ENCODE measurements at regions not wholly inside any gene's neighbourhood (a gene's known extent, or its start where the extent isn't known, plus 50 kb on each side); places are given as distances from the start of the nearest gene placed in this dataset.

DNA sequence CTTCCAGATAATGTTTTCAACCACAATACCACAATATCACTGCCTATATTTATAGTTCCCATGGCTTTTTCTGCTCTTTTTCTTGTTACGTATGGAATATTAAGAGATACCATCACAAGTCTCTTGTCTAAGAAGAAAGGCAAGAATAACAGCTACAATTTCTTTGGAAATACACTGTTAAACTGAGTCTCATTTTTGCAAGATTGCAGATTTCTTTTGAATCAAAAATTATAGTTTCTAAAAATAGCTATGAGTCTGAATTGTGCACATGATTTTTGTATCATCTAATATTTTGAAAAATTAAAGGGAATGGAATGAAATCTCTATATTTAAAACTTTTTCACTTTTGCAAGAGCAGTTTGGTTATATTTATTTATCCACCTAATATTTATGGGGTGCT lies 1120.8 kb downstream of the EFNB2 start:
- Histone ChIP-seq H3K4me3 (no peak overlapping the region), H3K27ac (no peak overlapping the region)

DNA sequence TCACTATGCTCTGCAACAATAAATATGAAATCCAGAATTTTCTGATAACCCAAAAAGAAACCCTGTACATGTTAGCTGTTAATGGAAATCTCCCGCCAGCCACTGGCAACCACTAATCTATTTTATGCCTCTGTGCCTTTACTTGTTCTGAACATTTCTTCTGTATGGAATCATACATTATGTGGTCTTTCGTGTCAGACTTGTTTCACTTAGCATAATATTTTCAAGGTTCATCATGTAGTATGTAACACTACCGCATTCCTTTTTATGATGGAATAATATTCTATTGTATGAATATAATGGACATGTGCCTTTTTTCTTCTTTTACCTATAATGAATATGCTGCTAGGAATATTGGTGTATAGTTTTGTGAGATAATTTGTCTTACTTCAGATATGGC lies 1123.3 kb downstream of the EFNB2 start:
- Histone ChIP-seq H3K4me3 (no peak overlapping the region), H3K27ac (no peak overlapping the region)

DNA sequence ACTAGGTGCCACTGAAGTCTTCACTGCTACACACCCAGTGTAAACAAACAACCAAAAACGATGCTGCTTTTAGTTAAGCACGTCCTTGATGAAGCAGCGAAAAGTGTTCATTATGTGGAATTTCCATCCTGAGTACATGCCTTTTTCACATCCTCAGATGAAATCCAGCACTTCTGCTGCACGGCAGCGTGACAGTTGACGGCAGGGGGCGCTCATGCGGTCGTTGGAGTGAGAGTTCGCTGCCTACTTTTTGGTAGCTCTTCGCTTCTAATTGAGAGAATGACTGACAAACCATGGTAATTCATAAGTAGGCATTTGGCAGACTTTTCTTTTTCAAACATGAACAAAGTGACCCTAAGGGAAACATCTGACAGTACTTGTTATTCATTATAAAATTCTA lies 1124.9 kb downstream of the EFNB2 start:
- Histone ChIP-seq H3K27ac (no peak overlapping the region), H3K4me3 (no peak overlapping the region)

DNA sequence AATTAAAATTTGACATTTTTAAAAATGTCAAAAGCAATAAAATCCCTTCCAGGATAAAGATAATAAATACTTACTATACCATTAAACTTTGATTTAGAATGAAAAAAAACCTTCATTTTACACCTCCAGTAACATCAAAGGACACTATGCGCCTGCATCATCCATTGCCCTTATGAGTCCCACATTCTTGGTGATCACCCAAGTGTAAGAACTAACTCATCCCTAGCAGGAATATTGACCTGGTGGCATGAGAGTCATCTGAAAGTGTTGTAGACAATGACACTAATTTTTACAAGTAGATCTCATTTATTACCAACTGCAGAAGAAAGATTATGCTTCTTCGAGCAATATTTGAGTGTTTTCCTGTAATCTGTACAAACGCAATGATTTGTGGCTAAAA lies 1128.9 kb downstream of the EFNB2 start:
- H3K27ac ChIP-seq: no peak overlapping the region
- H3K4me3 ChIP-seq: no peak overlapping the region

DNA sequence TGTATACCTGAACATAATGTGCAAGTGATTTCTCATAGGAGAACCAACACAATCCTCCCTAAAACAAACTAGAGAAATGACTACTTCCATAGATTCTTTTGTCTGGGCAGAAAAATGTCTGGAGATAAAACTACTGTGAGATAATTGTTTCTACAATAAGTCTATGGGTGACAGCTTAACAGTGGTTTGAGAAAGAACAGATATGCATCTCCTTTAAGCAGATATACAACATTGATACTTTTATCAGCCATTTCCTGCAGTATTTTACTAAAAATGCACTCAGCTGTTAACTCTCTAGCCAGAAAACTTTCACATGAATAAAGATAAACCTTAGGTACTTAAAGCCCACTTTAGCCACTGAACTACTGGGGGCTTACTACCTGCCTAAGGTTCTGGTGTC lies 1132.4 kb downstream of the EFNB2 start:
- Histone ChIP-seq H3K4me3 (no peak overlapping the region), H3K27ac (no peak overlapping the region)

DNA sequence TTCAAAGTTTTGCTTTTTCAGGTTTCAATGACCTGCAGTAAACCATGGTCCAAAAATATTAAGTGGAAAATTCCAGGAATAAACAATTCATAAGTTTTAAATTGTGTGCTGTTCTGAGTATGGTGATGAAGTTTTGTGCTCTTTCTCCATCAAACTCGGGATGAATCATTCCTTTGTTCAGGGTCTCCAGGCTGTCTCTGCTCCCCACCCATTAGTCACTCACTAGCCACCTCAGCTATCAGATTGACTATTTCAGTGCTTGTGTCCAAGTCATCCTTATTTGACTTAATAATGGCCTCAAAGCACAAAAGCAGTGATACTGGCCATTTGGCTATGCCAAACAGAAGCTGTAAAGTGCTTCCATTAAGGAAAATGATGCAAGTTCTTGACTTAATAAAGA lies 1140.4 kb downstream of the EFNB2 start:
- H3K27ac ChIP-seq: no peak overlapping the region

DNA sequence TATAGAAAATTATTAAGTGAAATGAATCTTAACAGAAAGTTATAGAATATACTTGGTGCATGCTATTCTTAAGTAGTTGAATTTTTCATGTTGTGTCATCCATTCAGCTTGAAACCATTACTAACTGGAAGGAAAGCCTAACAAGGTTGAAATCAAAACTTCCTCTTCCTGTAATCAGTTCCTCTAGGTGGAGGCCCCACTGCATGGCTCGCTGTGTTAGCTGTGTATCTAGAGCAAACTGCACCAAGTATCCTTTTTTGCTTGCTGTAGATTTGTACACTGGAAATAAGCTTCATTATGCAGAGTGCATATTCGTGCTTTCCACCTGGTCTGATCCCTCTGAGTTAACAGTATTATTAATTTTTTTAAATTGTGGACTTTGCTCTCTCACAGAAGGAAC lies 1146.1 kb downstream of the EFNB2 start:
- Histone ChIP-seq H3K4me3 (no peak overlapping the region), H3K27ac (no peak overlapping the region)

More for the DNA sequence above, 1140.4 kb downstream of the EFNB2 start:
- H3K4me3 ChIP-seq: no peak overlapping the region

DNA sequence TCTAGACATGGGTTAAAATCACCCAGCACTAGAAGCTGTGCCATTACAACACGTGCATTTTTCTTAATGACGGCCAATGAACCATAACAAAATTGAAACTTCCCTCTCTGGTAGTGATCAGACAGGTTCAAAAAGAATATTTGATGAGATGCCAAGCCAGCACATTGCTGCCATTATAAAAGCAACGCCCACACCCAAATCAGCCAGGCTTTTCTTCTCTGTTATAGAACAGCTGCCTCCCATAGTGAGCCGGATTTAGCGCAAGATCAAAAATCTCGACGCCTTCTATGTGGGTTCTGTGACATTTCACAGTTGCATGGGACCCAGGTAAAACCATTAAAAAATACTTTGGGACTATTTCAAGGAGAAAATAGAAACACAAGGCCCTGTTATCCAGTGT lies 1158.0 kb downstream of the EFNB2 start:
- Histone ChIP-seq H3K27ac (no peak overlapping the region), H3K4me3 (no peak overlapping the region)

DNA sequence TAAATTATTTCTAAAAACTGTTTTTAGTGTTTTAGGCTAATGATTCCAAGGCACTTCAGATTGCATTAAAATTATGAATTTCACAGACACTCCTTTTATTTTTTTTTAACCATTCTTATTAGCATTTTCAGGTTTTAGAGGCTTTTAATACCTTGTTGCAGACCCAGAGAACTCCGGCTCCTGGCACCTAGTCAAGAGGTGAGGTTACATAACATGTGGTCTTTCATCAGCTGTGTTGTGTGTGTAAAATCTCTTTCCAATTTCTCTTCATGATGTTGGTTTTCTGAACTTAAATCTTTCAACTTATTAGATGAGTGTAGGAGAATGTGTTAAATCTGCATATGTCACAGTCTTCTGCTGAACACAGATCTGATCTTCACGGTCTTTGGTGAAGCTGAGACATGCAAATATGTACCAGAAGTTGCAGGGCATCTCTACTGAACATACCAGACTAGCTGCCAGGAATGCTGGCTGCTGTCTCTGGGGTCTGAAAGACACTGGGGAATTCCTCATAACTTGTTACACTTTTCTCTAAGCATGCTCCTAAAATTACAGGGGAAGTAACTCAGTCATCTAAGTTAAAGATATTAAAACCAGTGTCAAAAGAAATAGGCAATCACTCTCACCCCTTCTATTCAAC lies 1165.3 kb downstream of the EFNB2 start:
- H3K27ac ChIP-seq: no peak overlapping the region
- H3K4me3 ChIP-seq: no peak overlapping the region

DNA sequence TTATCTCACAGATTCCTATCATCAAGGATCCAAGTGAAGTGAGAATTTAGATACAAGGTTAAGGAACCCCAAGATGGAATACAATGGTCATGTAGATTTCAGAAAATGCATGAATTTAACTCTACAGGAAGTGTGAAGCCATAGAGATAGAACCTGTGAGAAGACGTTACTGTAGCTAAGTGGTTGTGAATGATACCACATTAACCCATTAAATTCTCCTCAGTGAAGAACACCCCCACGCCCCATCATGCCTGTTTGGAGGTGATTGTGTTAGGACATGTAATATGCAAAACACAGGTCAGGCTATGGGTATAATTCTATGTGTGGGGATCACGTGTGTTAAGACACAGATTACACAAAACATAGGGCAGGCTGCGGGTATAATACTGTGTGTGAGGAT lies 1166.7 kb downstream of the EFNB2 start:
- no peak overlapping the region for H3K27ac ChIP-seq
- no peak overlapping the region for H3K4me3 ChIP-seq

DNA sequence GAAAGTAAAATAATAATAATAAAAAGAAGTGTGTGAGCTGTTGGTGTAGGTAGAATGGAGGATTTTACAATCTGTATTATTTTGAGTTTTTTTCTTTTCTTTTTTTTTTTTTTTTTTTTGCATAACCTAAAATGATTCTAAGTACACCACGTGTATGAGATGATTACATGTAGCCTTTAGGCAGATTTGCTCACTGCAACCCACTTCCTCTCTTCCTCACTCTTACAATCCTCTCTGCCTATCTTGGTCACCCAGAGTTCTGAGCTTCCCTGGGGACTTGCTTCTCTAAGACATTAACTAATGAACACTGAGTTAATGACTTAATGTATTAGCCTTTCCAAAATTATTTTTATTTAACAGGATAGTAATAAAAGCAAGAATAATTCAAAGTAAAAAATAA lies 1169.6 kb downstream of the EFNB2 start:
- H3K27ac ChIP-seq: no peak overlapping the region
- no peak overlapping the region for H3K4me3 ChIP-seq

DNA sequence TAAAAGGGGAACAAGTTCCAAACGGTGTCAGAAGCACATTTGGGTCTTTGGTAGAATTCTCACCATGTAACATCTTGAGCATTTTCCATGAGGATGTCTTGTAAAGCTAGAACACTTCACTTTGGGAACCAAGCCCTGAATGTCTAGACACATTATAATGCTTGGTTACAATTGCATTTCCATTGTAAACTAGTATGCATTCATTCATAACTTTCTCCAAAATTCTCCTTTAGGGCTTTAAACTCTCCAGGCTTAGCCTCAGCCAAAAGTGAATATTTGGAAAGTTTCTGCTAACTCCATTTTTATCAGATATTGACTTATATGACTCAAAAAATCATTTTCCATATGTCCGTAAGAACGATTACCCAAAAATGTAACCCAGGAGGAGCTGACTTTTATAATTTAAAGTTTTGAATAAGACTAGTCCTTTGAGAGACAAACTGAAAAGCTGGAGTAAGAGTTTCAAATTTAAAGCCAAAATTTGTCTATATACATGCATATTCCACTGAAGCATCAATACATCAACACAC lies 1170.4 kb downstream of the EFNB2 start:
- Histone ChIP-seq H3K4me3 (no peak overlapping the region), H3K27ac (no peak overlapping the region)

DNA sequence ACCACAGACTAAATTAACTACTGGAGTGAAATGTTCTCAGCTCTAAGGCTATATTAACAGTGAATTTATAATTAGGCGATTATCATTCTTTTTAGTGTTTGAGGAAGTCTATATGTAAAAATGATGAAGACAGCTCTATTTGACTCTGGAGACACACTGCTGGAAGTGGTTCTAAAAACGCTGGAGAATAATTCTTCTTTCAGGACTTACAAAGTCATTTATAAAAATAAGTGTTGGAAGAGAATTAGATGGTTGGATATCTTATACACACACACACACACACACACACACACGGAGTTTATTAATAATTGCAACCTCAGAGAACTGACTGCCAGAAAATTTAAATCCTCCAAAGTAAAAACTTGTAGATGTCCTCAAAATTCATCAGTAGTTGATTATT lies 1171.3 kb downstream of the EFNB2 start:
- H3K4me3 ChIP-seq: no peak overlapping the region
- no peak overlapping the region for H3K27ac ChIP-seq

DNA sequence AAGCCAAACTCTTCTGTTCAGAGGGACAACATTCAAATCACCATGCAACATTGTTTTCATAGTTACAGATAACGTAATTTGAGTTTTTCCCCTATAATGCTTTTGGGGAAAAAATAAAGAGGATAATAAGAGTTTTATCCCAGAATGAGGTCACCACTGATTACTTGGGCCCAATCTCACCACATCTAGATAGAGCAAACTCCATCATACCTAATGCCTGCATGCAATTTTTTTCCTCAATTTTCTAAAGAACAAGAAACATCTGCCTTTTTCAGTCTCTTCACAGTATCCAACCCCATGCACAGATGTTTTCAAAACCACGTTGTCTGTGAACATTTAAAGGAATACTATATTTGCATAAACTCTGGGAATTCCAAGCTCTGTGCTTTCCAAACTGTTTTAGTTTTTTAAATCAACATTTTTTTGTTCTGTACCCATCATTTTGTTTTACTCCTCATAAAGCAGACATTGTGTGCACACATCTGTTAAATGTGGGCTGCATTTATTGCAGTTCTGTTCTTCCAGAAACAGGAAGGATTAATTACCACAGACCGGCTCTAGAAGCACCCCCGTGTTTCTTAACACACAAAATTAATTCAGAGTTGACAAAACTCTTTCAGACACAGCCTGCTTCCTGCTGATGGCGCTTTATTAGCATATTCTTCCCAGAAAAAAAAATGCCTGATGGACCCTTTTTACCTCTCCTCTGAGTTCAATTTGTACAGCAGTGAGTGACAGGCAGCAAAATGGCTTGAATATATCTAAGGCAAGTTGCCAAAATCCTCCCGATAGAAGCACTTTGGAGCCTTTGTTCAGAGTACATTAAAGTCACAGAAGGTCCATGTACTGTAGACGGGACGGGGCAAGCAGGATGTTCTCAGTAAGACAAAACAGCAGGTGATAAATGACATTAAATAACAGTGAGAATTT lies 1171.9 kb downstream of the EFNB2 start:
- no peak overlapping the region for H3K4me3 ChIP-seq

DNA sequence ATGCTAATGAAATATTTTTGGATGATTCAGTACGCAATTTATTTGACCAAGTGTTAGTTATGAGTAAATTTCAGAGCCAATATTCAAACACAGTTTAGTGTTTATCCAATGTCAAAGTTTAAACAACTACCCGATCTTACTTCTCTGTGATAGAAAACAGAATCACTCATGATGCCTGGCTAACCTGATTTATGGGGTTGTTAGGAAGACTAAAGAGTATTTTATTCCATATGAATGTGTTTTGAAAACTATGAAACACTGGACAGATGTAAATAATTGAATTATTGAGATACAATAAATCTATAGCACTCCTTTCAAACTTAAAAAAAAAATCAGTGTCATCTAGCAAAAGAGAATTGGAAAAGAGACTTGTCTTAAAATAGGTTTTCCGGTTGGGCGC lies 1181.8 kb downstream of the EFNB2 start:
- Histone ChIP-seq H3K27ac (no peak overlapping the region), H3K4me3 (no peak overlapping the region)

More for the DNA sequence above, 1171.9 kb downstream of the EFNB2 start:
- H3K27ac ChIP-seq: no peak overlapping the region

DNA sequence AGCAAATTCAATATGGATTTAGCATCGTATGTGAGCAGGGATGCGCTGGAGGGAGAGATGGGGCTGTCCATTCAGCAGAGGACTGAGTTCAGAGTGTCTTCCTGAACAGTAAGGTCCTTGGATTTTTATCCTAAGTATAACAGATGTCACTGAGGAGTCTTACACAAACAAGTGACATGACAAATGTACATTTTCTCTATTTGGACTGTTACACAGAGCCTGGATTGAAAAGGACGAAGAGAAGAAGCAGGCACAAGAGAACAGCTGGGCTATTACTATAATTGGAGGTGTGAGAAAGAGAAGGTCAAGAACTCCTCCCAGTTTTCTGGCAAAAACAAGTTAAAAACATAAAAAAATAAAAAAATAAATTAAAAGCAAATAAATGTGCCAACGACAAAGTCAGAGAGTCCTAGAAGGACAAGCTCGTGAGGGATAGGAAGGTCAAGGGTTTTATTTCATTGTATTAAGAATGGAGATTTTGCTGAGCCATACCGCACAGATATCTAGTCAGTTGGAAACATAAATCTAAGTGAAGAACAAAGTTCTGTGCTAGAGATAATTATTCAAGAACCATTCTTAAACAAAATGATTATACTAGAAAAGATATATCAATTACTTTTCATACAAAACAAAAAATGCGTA lies 1186.3 kb downstream of the EFNB2 start:
- Histone ChIP-seq H3K4me3 (no peak overlapping the region), H3K27ac (no peak overlapping the region)

DNA sequence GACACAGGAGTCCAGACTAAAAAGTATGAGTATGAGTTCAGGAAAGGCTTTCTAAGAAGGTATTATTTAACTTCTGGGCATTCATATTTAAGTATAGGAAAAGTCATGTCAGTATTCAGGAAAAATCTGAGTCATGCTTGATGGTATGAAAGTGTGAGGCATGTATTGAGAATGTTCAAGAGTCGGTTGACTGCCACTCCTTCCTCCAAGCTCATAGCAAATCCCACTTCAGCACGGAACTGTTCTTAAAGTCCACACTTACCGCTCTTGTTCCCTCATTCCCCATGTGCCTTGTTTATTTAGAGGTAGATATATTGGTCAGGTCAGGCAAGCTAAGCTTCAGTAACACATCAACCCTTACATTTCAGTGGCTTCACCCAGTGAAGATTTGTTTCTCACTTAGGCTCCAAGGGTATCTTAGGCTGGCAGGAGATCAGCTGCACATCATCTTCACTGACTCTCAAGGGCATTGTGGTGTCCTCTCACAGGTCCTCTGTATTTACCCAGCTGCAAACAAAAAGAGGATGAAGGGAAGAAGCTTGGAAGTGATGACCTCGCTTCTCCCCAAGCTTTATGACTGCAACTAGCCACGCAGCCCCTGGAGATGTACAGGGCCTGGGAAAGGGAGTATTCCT lies 1189.2 kb downstream of the EFNB2 start:
- Histone ChIP-seq H3K27ac (no peak overlapping the region), H3K4me3 (no peak overlapping the region)

DNA sequence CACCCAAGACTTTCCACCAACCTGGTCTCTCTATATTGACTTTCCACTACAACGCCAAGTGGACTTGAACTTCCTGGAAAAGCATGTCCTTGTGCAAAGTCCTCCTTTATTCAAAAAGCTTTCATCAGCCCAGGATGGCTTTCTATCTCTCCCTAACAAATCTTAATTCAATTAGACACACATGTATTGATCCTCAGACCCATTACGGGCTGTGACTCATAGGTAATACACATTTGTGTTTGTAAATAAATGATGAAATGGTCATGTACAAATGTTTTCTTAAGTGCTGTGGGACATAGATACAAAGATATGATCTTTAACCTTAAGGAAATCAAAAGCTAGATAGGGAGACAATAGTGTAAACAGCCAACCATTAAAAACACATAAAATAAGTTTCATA lies 1189.7 kb downstream of the EFNB2 start:
- Histone ChIP-seq H3K27ac (no peak overlapping the region), H3K4me3 (no peak overlapping the region)

DNA sequence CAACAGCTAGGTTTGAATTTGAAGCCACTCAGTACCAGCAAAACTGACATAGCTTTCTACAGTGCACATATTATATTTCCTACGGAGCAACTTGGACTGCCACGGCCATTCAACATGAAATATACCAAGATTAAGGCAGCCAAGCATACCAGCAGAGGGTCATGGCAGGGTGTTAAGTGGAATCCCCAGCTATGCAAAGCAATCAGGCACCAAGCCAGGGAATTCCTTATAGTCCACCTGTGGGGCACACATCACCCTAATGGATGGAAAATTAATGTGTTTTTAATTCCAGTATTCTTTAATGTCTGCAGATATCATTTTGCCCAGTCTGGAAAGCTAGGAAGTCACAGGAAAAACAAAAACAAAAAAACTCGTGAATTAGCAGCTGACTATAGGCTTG lies 1190.3 kb downstream of the EFNB2 start:
- H3K4me3 ChIP-seq: no peak overlapping the region
- no peak overlapping the region for H3K27ac ChIP-seq

DNA sequence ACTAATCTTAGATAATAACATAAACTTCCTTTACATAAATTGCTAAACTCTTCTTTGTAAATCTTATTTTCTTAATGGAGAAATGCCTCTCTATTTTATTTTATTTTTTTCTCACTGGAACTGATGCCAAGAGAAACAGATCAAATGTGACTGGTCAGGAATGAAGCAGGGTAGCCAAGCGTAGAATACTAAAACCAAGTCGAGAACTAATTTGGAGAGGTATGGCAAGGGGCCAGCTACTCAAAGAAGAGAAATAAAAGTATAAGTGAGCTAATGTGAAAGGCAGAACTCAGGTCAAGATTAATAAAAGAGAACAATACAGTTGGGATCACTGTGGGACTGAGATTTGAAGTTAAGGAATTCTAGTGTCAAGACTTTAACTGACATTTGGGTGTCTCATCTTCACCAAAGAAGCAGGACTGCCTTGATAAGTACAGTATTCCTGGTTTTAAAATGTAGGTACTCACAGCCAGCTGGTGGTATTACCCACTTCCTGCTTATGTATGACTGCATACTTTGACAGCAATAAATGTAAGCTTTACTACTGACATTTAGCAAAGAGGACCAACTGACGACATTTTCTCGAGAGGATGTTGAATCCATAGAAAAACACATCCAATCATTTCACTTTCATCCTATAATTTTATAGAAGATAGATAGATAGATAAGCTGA lies 1192.2 kb downstream of the EFNB2 start:
- H3K4me3 ChIP-seq: no peak overlapping the region
- H3K27ac ChIP-seq: no peak overlapping the region
